RWPE2 (cell line): ENCODE measurements at regions not wholly inside any gene's neighbourhood (a gene's known extent, or its start where the extent isn't known, plus 50 kb on each side); places are given as distances from the start of the nearest gene placed in this dataset.

Source experiments
- ATAC-seq: fragments of 200-7000 bp; cut with Tn5 transposase; 3 replicates; pipeline ENCODE4 v1.9.1; 2021; ENCODE audit warnings: low read depth
- DNase-seq: peaks from one replicate; pipeline ENCODE4 v3.0.0-alpha.2; 2020; ENCODE audit warnings: low spot score
- H3K27ac ChIP-seq: fragments of 450-650 bp; 2 replicates; pipeline ENCODE4 v1.5.1; 2017; ENCODE audit warnings: mild to moderate bottlenecking; ENCODE audit not compliant: poor library complexity, severe bottlenecking
- H3K27me3 ChIP-seq: fragments of 250-450 bp; sonication (Bioruptor Pico); 2 replicates; pipeline ENCODE4 v1.5.1; 2021; ENCODE audit warnings: mild to moderate bottlenecking, moderate library complexity; ENCODE audit not compliant: insufficient read depth, poor library complexity, severe bottlenecking
- H3K36me3 ChIP-seq: fragments of 250-450 bp; sonication (Bioruptor Pico); 2 replicates; pipeline ENCODE4 v1.5.1; 2020; ENCODE audit warnings: low read depth, mild to moderate bottlenecking, moderate library complexity
- H3K4me1 ChIP-seq: fragments of 250-450 bp; sonication (Bioruptor Pico); 2 replicates; pipeline ENCODE4 v1.5.1; 2021; ENCODE audit warnings: mild to moderate bottlenecking, moderate library complexity; ENCODE audit not compliant: insufficient read depth, poor library complexity, severe bottlenecking
- H3K4me3 ChIP-seq: fragments of 250-450 bp; sonication (Bioruptor Pico); 2 replicates; pipeline ENCODE4 v1.5.1; 2021; ENCODE audit warnings: mild to moderate bottlenecking, moderate library complexity; ENCODE audit not compliant: severe bottlenecking
- H3K9me3 ChIP-seq: fragments of 250-450 bp; sonication (Bioruptor Pico); 2 replicates; pipeline ENCODE4 v1.5.1; 2021; ENCODE audit warnings: mild to moderate bottlenecking, moderate library complexity; ENCODE audit not compliant: severe bottlenecking
- TF ChIP-seq, protein P1 (sequence below): fragments of 450-650 bp; IDR thresholded peaks from one replicate; pipeline ENCODE4 v1.5.1; 2017; ENCODE audit warnings: mild to moderate bottlenecking, moderate library complexity; ENCODE audit not compliant: poor library complexity, severe bottlenecking

- DNase-seq (no peak), ATAC-seq (no peak)
- Histone ChIP-seq H3K27me3 (peaks cover 9% of the 10 kb centered on the region), H3K9me3 (no peaks in the 10 kb centered on the region), H3K36me3 (no peaks in the 10 kb centered on the region), H3K4me3 (no peak overlapping the region), H3K4me1 (no peaks in the 10 kb centered on the region), H3K27ac (no peak overlapping the region)
- TF ChIP-seq, protein P1, sequence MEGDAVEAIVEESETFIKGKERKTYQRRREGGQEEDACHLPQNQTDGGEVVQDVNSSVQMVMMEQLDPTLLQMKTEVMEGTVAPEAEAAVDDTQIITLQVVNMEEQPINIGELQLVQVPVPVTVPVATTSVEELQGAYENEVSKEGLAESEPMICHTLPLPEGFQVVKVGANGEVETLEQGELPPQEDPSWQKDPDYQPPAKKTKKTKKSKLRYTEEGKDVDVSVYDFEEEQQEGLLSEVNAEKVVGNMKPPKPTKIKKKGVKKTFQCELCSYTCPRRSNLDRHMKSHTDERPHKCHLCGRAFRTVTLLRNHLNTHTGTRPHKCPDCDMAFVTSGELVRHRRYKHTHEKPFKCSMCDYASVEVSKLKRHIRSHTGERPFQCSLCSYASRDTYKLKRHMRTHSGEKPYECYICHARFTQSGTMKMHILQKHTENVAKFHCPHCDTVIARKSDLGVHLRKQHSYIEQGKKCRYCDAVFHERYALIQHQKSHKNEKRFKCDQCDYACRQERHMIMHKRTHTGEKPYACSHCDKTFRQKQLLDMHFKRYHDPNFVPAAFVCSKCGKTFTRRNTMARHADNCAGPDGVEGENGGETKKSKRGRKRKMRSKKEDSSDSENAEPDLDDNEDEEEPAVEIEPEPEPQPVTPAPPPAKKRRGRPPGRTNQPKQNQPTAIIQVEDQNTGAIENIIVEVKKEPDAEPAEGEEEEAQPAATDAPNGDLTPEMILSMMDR, result no peak
These were observed 84.3 kb upstream of the NLRP1 start for GRCh38 chr17:5668557-5669138.

GRCh38 chr17:5669191-5669590 is 84.9 kb upstream of the NLRP1 start:
- H3K9me3 ChIP-seq, result no peaks in the 10 kb centered on the region
- TF ChIP-seq, protein P1, result no peak
- H3K4me3 ChIP-seq, result no peak overlapping the region
- H3K27me3 ChIP-seq, result peaks cover 9% of the 10 kb centered on the region
- DNase-seq, result peak; percentile 19
- ATAC-seq, result no peak
- H3K36me3 ChIP-seq, result no peaks in the 10 kb centered on the region
- no peak overlapping the region for H3K27ac ChIP-seq
- H3K4me1 ChIP-seq, result no peaks in the 10 kb centered on the region

DNA sequence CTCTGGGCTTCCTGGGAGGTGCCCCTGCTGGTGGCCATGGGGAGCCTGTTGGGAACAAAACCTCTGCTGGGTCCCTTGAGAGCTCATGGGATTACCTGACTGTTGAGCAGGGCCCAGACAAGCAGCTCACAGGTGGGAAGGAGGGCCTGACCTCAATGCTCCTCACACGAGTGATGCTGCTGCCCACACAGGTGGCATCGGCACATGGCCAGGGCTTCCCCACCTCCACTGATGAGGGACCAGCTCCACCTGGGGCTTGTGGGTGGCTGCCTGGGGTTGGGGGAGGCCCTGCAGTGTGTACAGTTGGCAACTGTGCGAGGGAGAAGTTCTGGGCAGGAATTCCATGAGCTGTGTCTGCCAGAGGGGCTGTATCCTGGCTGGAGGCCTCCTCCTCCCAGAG is 87.8 kb upstream of the NLRP1 start:
- DNase-seq (peak; percentile 31), ATAC-seq (no peak)
- no peak overlapping the region for H3K27ac ChIP-seq
- TF ChIP-seq, protein P1, result no peak
- H3K27me3 ChIP-seq, result peaks cover 9% of the 10 kb centered on the region
- no peak overlapping the region for H3K4me3 ChIP-seq
- no peaks in the 10 kb centered on the region for H3K4me1 ChIP-seq
- H3K36me3 ChIP-seq, result no peaks in the 10 kb centered on the region
- no peaks in the 10 kb centered on the region for H3K9me3 ChIP-seq

GRCh38 chr17:5672815-5673430 is 88.6 kb upstream of the NLRP1 start:
- Histone ChIP-seq H3K27ac (no peak overlapping the region), H3K36me3 (no peaks in the 10 kb centered on the region), H3K4me3 (no peak overlapping the region), H3K9me3 (no peaks in the 10 kb centered on the region), H3K27me3 (peaks cover 5% of the 10 kb centered on the region), H3K4me1 (no peaks in the 10 kb centered on the region)
- no peak for ATAC-seq
- DNase-seq, result peak; percentile 11
- TF ChIP-seq, protein P1, result no peak

GRCh38 chr17:5675625-5676421 is 91.5 kb upstream of the NLRP1 start:
- Histone ChIP-seq H3K9me3 (no peaks in the 10 kb centered on the region), H3K27ac (no peak overlapping the region), H3K4me1 (no peaks in the 10 kb centered on the region), H3K36me3 (no peaks in the 10 kb centered on the region), H3K27me3 (no peaks in the 10 kb centered on the region), H3K4me3 (no peak overlapping the region)
- DNase-seq (no peak), ATAC-seq (no peak)
- TF ChIP-seq, protein P1, result no peak
